NT2/D1 (cell line): ENCODE measurements at regions not wholly inside any gene's neighbourhood (a gene's known extent, or its start where the extent isn't known, plus 50 kb on each side); places are given as distances from the start of the nearest gene placed in this dataset.

Experiments
- SUZ12 ChIP-seq: IDR thresholded peaks from 2 replicates; pipeline ENCODE4 v1.6.1; 2011; ENCODE audit not compliant: insufficient read length, insufficient read depth; ENCODE audit errors: extremely low read depth
- YY1 ChIP-seq: IDR thresholded peaks from 2 replicates; pipeline ENCODE4 v1.6.1; 2011; ENCODE audit not compliant: insufficient read length, insufficient read depth
- ZNF274 ChIP-seq: IDR thresholded peaks from 2 replicates; pipeline ENCODE4 v1.6.1; 2011; ENCODE audit warnings: mild to moderate bottlenecking, low read depth, low read length

DNA sequence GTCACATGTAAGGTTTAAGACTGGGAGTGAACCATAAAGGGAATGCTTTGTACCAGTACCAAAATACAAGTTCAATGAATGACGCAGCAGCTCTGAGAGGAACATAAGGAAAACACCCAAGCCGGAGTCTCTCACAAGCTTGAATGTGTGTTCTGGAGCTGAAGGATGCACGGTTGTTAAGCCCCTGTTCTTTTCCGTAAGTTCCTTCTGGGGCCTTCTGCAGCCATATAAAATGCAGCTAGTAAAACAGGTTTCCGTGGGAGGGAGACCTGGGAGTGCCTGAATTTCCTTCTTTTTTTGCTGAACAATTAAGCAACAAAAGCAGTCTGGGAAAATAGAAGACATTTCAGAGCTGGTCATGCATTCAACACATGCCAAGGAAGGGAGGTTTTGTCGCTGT is 73.2 kb upstream of the JAG1 start:
- TF ChIP-seq SUZ12, result no peak
- TF ChIP-seq YY1, result no peak
- no peak for TF ChIP-seq ZNF274
